Pancreas (tissue), 10 donors: ENCODE measurements at regions not wholly inside any gene's neighbourhood (a gene's known extent, or its start where the extent isn't known, plus 50 kb on each side); places are given as distances from the start of the nearest gene placed in this dataset.
A peak's percentile ranks its signal among the peaks of the same experiment; 100 is the strongest.

Experiments used
- ATAC-seq, 4 donors: fragments of 200-7000 bp; cut with Tn5 transposase; one replicate each; pipeline versions ENCODE4 v1.8.0 to v1.9.1; 2020; ENCODE audit warnings: mild to moderate bottlenecking in 4 of 4, moderate library complexity in 4 of 4
- DNase-seq, 6 donors: peaks; one replicate each; pipeline ENCODE4 v3.0.0-alpha.2; 2020
- FAIRE-seq: peaks from 2 replicates; lab custom pipeline; 2012; peaks lifted over from hg19 to GRCh38; lab: Jason Lieb, UNC
- H3K27ac ChIP-seq, 4 donors: fragments of 200-600 bp; sonication (generic); 1 replicate in 3 of 4; 2 replicates in 1 of 4; pipeline versions ENCODE4 v1.5.0 to v1.8.0; 2020
- H3K27me3 ChIP-seq, 4 donors: fragments of 200-600 bp; one replicate each; pipeline ENCODE4 v1.8.0; 2021
- H3K36me3 ChIP-seq, 3 donors: fragments of 200-600 bp; sonication (generic) in 1 of 3; one replicate each; pipeline versions ENCODE4 v1.5.0 to v1.8.0; 2020 to 2021
- H3K4me1 ChIP-seq, 3 donors: fragments of 200-600 bp; one replicate each; pipeline ENCODE4 v1.8.0; 2021
- H3K4me3 ChIP-seq, 4 donors: fragments of 200-600 bp; sonication (generic) in 2 of 4; one replicate each; pipeline versions ENCODE4 v1.5.0 to v1.8.0; 2020 to 2021
- H3K9me3 ChIP-seq, 4 donors: fragments of 200-600 bp; one replicate each; pipeline ENCODE4 v1.8.0; 2021
- CTCF ChIP-seq, 4 donors: fragments of 200-600 bp; sonication (generic) in 3 of 4; IDR thresholded peaks; one replicate each; pipeline versions ENCODE4 v1.5.0 to v1.8.0; 2021; ENCODE audit warnings: antibody characterized with exemption in 4 of 4
- WGBS, 2 donors: extraction: QIAGEN DNeasy Blood & Tissue Kit; methylation state at CpG; one replicate each; pipeline ENCODE4 v1.1.7; 2013; 5-methylcytosine and 5-hydroxymethylcytosine counted together
- intact Hi-C, 3 donors: fragments of 100-400 bp; cut with DNase I; formaldehyde crosslinking; loops; one replicate each; pipeline versions ENCODE4 v1.11.1 to v1.14.2; 2022
- donor health status: healthy with polysubstance abuse.
- donor health status: DM: no; HTN: no; CAD: no; lungs with moderate emphysema.
- donor health status: DM: no; HTN: no; CAD: no.
- donor health status: control.
- donor health status: control.
- donor health status: Bipolar disorder and iron deficiency.
- donor health status: DM: yes; HTN: yes; CAD: no.
- donor health status: DM: no; HTN: no; CAD: no.
- donor health status: DM: no; HTN: no; CAD: no.
- donor health status: DM: yes; HTN: yes; CAD: no.

- H3K9me3 ChIP-seq = no peaks in the 10 kb centered on the region
- FAIRE-seq (no peak), ATAC-seq (no peak), DNase-seq (no peak)
- no peaks in the 10 kb centered on the region for H3K4me1 ChIP-seq
- no peak for TF ChIP-seq CTCF (IDR thresholded peaks at IDR 0.05)
- H3K4me3 ChIP-seq = no peak overlapping the region
- H3K27ac ChIP-seq = no peak overlapping the region
- WGBS, 2 donors = 58 to 73% methylated on average over 5 of the region's 5 CpGs
- intact Hi-C loops = no loop called here
- no peaks in the 10 kb centered on the region for H3K27me3 ChIP-seq
- no peaks in the 10 kb centered on the region for H3K36me3 ChIP-seq
Observed at GRCh38 chr20:19072988-19073387, 139.5 kb upstream of the SLC24A3 start.

- no peaks in the 10 kb centered on the region for H3K27me3 ChIP-seq
- no peak overlapping the region for H3K4me3 ChIP-seq
- DNase-seq (no peak), ATAC-seq (no peak), FAIRE-seq (no peak)
- H3K4me1 ChIP-seq = no peaks in the 10 kb centered on the region
- no peaks in the 10 kb centered on the region for H3K36me3 ChIP-seq
- H3K27ac ChIP-seq = no peak overlapping the region
- TF ChIP-seq CTCF (IDR thresholded peaks at IDR 0.05) = no peak
- H3K9me3 ChIP-seq = no peaks in the 10 kb centered on the region
- WGBS, 2 donors = 44 to 45% methylated on average over 2 of the region's 2 CpGs
- intact Hi-C loops = no loop called here
Observed at GRCh38 chr20:19073584-19074218, 138.7 kb upstream of the SLC24A3 start.

- H3K27ac ChIP-seq = no peak overlapping the region
- H3K9me3 ChIP-seq = no peaks in the 10 kb centered on the region
- DNase-seq = no peak
- H3K4me1 ChIP-seq = no peaks in the 10 kb centered on the region
- 22 to 45% methylated on average over 1 of the region's 1 CpG for WGBS, 2 donors
- FAIRE-seq = no peak
- TF ChIP-seq CTCF (IDR thresholded peaks at IDR 0.05) = no peak
- no peaks in the 10 kb centered on the region for H3K27me3 ChIP-seq
- ATAC-seq = no peak
- H3K4me3 ChIP-seq = no peak overlapping the region
- intact Hi-C loops = no loop called here
- H3K36me3 ChIP-seq = no peaks in the 10 kb centered on the region
Observed at GRCh38 chr20:19074356-19074755, 138.1 kb upstream of the SLC24A3 start.

GRCh38 chr20:19074828-19075516 lies 137.5 kb upstream of the SLC24A3 start:
- intact Hi-C loops = no loop called here
- no peaks in the 10 kb centered on the region for H3K9me3 ChIP-seq
- TF ChIP-seq CTCF (IDR thresholded peaks at IDR 0.05) = no peak
- no peak overlapping the region for H3K27ac ChIP-seq
- ATAC-seq (peak in 1 of 4 donors; percentile 56), DNase-seq (no peak), FAIRE-seq (no peak)
- H3K4me3 ChIP-seq = no peak overlapping the region
- H3K36me3 ChIP-seq = no peaks in the 10 kb centered on the region
- WGBS, 2 donors = 49 to 58% methylated on average over 8 of the region's 8 CpGs
- no peaks in the 10 kb centered on the region for H3K27me3 ChIP-seq
- no peaks in the 10 kb centered on the region for H3K4me1 ChIP-seq
